Endothelial cell (in vitro differentiated cells): ENCODE measurements at regions not wholly inside any gene's neighbourhood (a gene's known extent, or its start where the extent isn't known, plus 50 kb on each side); places are given as distances from the start of the nearest gene placed in this dataset.

Experiments
- DNase-seq: peaks from one replicate; pipeline ENCODE4 v3.0.0; 2021; ENCODE audit warnings: low spot score
- H3K27ac Mint-ChIP-seq: one replicate; pipeline ENCODE4 v1.8.0; 2021; ENCODE audit warnings: mixed read lengths, inconsistent platforms; ENCODE audit not compliant: unreplicated experiment
- H3K27me3 Mint-ChIP-seq: one replicate; pipeline ENCODE4 v1.8.0; 2021; ENCODE audit warnings: mild to moderate bottlenecking, moderate library complexity, mixed read lengths, inconsistent platforms; ENCODE audit not compliant: unreplicated experiment
- H3K36me3 Mint-ChIP-seq: one replicate; pipeline ENCODE4 v1.8.0; 2021; ENCODE audit warnings: mild to moderate bottlenecking, low read depth, mixed read lengths, inconsistent platforms; ENCODE audit not compliant: unreplicated experiment
- H3K4me1 Mint-ChIP-seq: one replicate; pipeline ENCODE4 v1.8.0; 2021; ENCODE audit warnings: mild to moderate bottlenecking, mixed read lengths, inconsistent platforms; ENCODE audit not compliant: unreplicated experiment
- H3K4me3 Mint-ChIP-seq: one replicate; pipeline ENCODE4 v1.8.0; 2021; ENCODE audit warnings: mild to moderate bottlenecking, mixed read lengths, inconsistent platforms; ENCODE audit not compliant: unreplicated experiment
- H3K9me3 Mint-ChIP-seq: one replicate; pipeline ENCODE4 v1.8.0; 2021; ENCODE audit warnings: mixed read lengths, inconsistent platforms; ENCODE audit not compliant: unreplicated experiment
- CTCF ChIP-seq: fragments of 200-600 bp; sonication (generic); IDR thresholded peaks from one replicate; pipeline ENCODE4 v1.5.0; 2021; ENCODE audit warnings: antibody characterized with exemption; ENCODE audit not compliant: unreplicated experiment

GRCh38 chr15:39188314-39188713 lies 392.6 kb upstream of the THBS1 start:
- no peak overlapping the region for H3K4me3 Mint-ChIP-seq

GRCh38 chr15:39188930-39189329 lies 391.9 kb upstream of the THBS1 start:
- Mint-ChIP-seq H3K4me1 (peaks cover 3% of the 10 kb centered on the region), H3K4me3 (no peak overlapping the region), H3K27ac (no peak overlapping the region), H3K36me3 (no peaks in the 10 kb centered on the region), H3K27me3 (no peaks in the 10 kb centered on the region), H3K9me3 (no peaks in the 10 kb centered on the region)
- no peak for DNase-seq
- TF ChIP-seq CTCF, result no peak

More at GRCh38 chr15:39188314-39188713, 392.6 kb upstream of the THBS1 start:
- Mint-ChIP-seq H3K27ac (no peak overlapping the region), H3K36me3 (no peaks in the 10 kb centered on the region), H3K9me3 (no peaks in the 10 kb centered on the region), H3K27me3 (no peaks in the 10 kb centered on the region), H3K4me1 (peaks cover 3% of the 10 kb centered on the region)
- no peak for DNase-seq
- no peak for TF ChIP-seq CTCF

GRCh38 chr15:39191871-39192291 lies 389.0 kb upstream of the THBS1 start:
- DNase-seq, result no peak
- Mint-ChIP-seq H3K36me3 (no peaks in the 10 kb centered on the region), H3K9me3 (no peaks in the 10 kb centered on the region), H3K27ac (no peak overlapping the region), H3K4me1 (peaks cover 3% of the 10 kb centered on the region), H3K27me3 (no peaks in the 10 kb centered on the region), H3K4me3 (no peak overlapping the region)
- no peak for TF ChIP-seq CTCF

- H3K4me1 Mint-ChIP-seq, result peaks cover 3% of the 10 kb centered on the region
- no peaks in the 10 kb centered on the region for H3K27me3 Mint-ChIP-seq
- H3K4me3 Mint-ChIP-seq, result no peak overlapping the region
- DNase-seq, result no peak
- no peak overlapping the region for H3K27ac Mint-ChIP-seq
- H3K9me3 Mint-ChIP-seq, result no peaks in the 10 kb centered on the region
- no peaks in the 10 kb centered on the region for H3K36me3 Mint-ChIP-seq
- TF ChIP-seq CTCF, result no peak
These were observed 388.5 kb upstream of the THBS1 start for GRCh38 chr15:39192351-39192750.

GRCh38 chr15:39192979-39193560 lies 387.8 kb upstream of the THBS1 start:
- Mint-ChIP-seq H3K4me1 (peaks cover 3% of the 10 kb centered on the region), H3K27ac (no peak overlapping the region), H3K4me3 (no peak overlapping the region), H3K9me3 (no peaks in the 10 kb centered on the region), H3K36me3 (no peaks in the 10 kb centered on the region), H3K27me3 (no peaks in the 10 kb centered on the region)
- no peak for TF ChIP-seq CTCF
- DNase-seq, result no peak
